K562 (cell line): ENCODE measurements at regions not wholly inside any gene's neighbourhood (a gene's known extent, or its start where the extent isn't known, plus 50 kb on each side); places are given as distances from the start of the nearest gene placed in this dataset.
A peak's percentile ranks its signal among the peaks of the same experiment; 100 is the strongest.

Experiments
- ELF4 ChIP-seq: fragments of 450-650 bp; formaldehyde crosslinking; IDR thresholded peaks from 2 replicates; pipeline ENCODE4 v1.4.0; 2022; ENCODE audit warnings: missing genetic modification characterization
- ETV6 ChIP-seq, 3 experiments: fragments of 150-350 bp in 1 of 3; sonication (generic) in 1 of 3; formaldehyde crosslinking in 1 of 3; IDR thresholded peaks; 2 replicates each; pipeline versions ENCODE4 v1.6.1 to v1.8.0; 2014 to 2022; ENCODE audit warnings: borderline replicate concordance in 2 of 3, low read depth in 2 of 3, antibody characterized with exemption in 1 of 3, low read length in 1 of 3, mild to moderate bottlenecking in 1 of 3, missing genetic modification reagents in 1 of 3
- KAT7 ChIP-seq: sonication (generic); formaldehyde crosslinking; IDR thresholded peaks from 2 replicates; pipeline ENCODE4 v1.8.0; 2022; ENCODE audit warnings: missing genetic modification reagents, mild to moderate bottlenecking, borderline replicate concordance
- KDM1A ChIP-seq, 2 experiments: fragments of 450-650 bp; IDR thresholded peaks; 2 replicates each; pipeline ENCODE4 v1.6.1; 2016; ENCODE audit warnings: mild to moderate bottlenecking in 2 of 2
- LEF1 ChIP-seq: fragments of 450-650 bp; IDR thresholded peaks from 2 replicates; pipeline ENCODE4 v1.6.1; 2016; ENCODE audit warnings: mild to moderate bottlenecking
- MAFG ChIP-seq: fragments of 450-650 bp; conservative IDR thresholded peaks from 2 replicates; pipeline ENCODE4 v1.6.1; 2016; ENCODE audit warnings: missing genetic modification characterization, missing compliant biosample characterization
- NELFE ChIP-seq: IDR thresholded peaks from 2 replicates; pipeline ENCODE4 v1.6.1; 2011; ENCODE audit warnings: mild to moderate bottlenecking; ENCODE audit not compliant: insufficient read depth, insufficient read length
- PPARD ChIP-seq: fragments of 250-450 bp; sonication (Bioruptor Pico); IDR thresholded peaks from 2 replicates; pipeline ENCODE4 v1.8.0; 2022; ENCODE audit warnings: inconsistent platforms, mild to moderate bottlenecking, moderate library complexity
- PYGO2 ChIP-seq: fragments of 450-650 bp; IDR thresholded peaks from 2 replicates; pipeline ENCODE4 v1.6.1; 2016; ENCODE audit warnings: mild to moderate bottlenecking, missing genetic modification characterization, moderate library complexity, missing compliant biosample characterization
- RBBP5 ChIP-seq: fragments of 200-600 bp; sonication (generic); IDR thresholded peaks from 2 replicates; pipeline ENCODE4 v1.6.1; 2012; ENCODE audit warnings: borderline replicate concordance, mild to moderate bottlenecking, low read length, control low read depth, inconsistent platforms; ENCODE audit not compliant: insufficient read depth, poor library complexity, severe bottlenecking
- RBM14 ChIP-seq: fragments of 200-400 bp; formaldehyde crosslinking; IDR thresholded peaks from 2 replicates; pipeline ENCODE4 v1.6.1; 2018; ENCODE audit warnings: low read depth, mild to moderate bottlenecking, low read length, moderate library complexity, borderline replicate concordance; ENCODE audit not compliant: insufficient read depth
- SETDB1 ChIP-seq: IDR thresholded peaks from one replicate; pipeline ENCODE4 v1.6.1; 2012; ENCODE audit warnings: low read length, control low read depth, inconsistent platforms
- SMAD4 ChIP-seq: fragments of 250-450 bp; sonication (Bioruptor Pico); conservative IDR thresholded peaks from 2 replicates; pipeline ENCODE4 v1.8.0; 2021; ENCODE audit warnings: inconsistent platforms, mild to moderate bottlenecking, moderate library complexity
- STAG1 ChIP-seq: sonication (generic); formaldehyde crosslinking; IDR thresholded peaks from 2 replicates; pipeline ENCODE4 v1.5.0; 2020; ENCODE audit warnings: missing genetic modification reagents, borderline replicate concordance
- TCF7 ChIP-seq: sonication (generic); IDR thresholded peaks from 2 replicates; pipeline ENCODE4 v1.6.1; 2016; ENCODE audit warnings: antibody characterized with exemption, borderline replicate concordance
- ZNF12 ChIP-seq: sonication (generic); formaldehyde crosslinking; IDR thresholded peaks from 2 replicates; pipeline ENCODE4 v1.4.0; 2020; ENCODE audit warnings: mild to moderate bottlenecking, missing genetic modification reagents
- ZNF232 ChIP-seq: sonication (generic); formaldehyde crosslinking; IDR thresholded peaks from 2 replicates; pipeline ENCODE4 v1.8.0; 2022; ENCODE audit warnings: mild to moderate bottlenecking, missing genetic modification reagents
- ZNF507 ChIP-seq: conservative IDR thresholded peaks from 2 replicates; pipeline ENCODE4 v1.6.1; 2017; ENCODE audit warnings: missing genetic modification characterization, missing compliant biosample characterization
- ZNF644 ChIP-seq: fragments of 200-800 bp; sonication (Bioruptor generic); IDR thresholded peaks from 2 replicates; pipeline ENCODE4 v1.6.1; 2016; ENCODE audit warnings: low read depth, missing genetic modification characterization, missing compliant biosample characterization
- TF ChIP-seq, protein P1 (sequence below): fragments of 250-450 bp; sonication (Bioruptor Pico); IDR thresholded peaks from 2 replicates; pipeline ENCODE4 v1.8.0; 2022; ENCODE audit warnings: inconsistent platforms
- TF ChIP-seq, protein P2 (sequence below): sonication (generic); formaldehyde crosslinking; IDR thresholded peaks from 2 replicates; pipeline ENCODE4 v1.8.1; 2023; ENCODE audit warnings: mild to moderate bottlenecking, missing genetic modification reagents, moderate library complexity
- TF ChIP-seq, protein P3 (sequence below): sonication (generic); formaldehyde crosslinking; IDR thresholded peaks from 2 replicates; pipeline ENCODE4 v1.8.1; 2023; ENCODE audit warnings: mild to moderate bottlenecking, missing genetic modification reagents
- TF ChIP-seq, protein P4 (sequence below): fragments of 250-450 bp; sonication (Bioruptor Pico); IDR thresholded peaks from 2 replicates; pipeline ENCODE4 v1.5.1; 2021; ENCODE audit warnings: mild to moderate bottlenecking

DNA sequence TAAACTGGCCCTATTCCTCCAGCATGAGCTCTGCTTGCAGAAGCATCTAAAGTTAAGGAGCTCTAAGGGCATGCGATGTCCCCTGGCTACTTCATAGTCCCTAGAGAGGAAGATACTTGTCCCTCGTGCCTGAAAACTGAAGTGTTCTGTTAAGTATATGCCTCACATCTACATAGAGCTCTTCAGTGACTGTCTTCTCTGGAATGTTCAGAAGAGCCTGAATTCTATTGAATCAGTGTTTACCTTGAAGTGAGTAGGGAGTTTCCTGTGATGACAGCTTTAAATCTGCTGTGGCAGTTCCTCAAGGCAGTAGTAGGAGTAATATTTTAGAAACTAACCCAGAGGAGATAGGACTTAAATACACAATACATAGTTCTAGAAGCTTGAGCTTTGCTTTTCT is 111.2 kb downstream of the ZNF518B start (continued):
- no peak for TF ChIP-seq KAT7 (CRISPR knock-in tag)
- TF ChIP-seq NELFE: no peak
- TF ChIP-seq LEF1: no peak
- TF ChIP-seq, protein P1, sequence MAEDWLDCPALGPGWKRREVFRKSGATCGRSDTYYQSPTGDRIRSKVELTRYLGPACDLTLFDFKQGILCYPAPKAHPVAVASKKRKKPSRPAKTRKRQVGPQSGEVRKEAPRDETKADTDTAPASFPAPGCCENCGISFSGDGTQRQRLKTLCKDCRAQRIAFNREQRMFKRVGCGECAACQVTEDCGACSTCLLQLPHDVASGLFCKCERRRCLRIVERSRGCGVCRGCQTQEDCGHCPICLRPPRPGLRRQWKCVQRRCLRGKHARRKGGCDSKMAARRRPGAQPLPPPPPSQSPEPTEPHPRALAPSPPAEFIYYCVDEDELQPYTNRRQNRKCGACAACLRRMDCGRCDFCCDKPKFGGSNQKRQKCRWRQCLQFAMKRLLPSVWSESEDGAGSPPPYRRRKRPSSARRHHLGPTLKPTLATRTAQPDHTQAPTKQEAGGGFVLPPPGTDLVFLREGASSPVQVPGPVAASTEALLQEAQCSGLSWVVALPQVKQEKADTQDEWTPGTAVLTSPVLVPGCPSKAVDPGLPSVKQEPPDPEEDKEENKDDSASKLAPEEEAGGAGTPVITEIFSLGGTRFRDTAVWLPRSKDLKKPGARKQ (CRISPR knock-in tag): no peak
- no peak for TF ChIP-seq RBBP5
- TF ChIP-seq ZNF232 (CRISPR knock-in tag): no peak
- TF ChIP-seq KDM1A (IDR thresholded peaks at IDR 0.05): peak; percentile 60 to 76
- no peak for TF ChIP-seq SMAD4 (CRISPR knock-in tag)
- TF ChIP-seq RBM14: no peak
- no peak for TF ChIP-seq ZNF12 (CRISPR knock-in tag)
- no peak for TF ChIP-seq SETDB1
- no peak for TF ChIP-seq ELF4 (CRISPR knock-in tag)
- TF ChIP-seq, protein P2, sequence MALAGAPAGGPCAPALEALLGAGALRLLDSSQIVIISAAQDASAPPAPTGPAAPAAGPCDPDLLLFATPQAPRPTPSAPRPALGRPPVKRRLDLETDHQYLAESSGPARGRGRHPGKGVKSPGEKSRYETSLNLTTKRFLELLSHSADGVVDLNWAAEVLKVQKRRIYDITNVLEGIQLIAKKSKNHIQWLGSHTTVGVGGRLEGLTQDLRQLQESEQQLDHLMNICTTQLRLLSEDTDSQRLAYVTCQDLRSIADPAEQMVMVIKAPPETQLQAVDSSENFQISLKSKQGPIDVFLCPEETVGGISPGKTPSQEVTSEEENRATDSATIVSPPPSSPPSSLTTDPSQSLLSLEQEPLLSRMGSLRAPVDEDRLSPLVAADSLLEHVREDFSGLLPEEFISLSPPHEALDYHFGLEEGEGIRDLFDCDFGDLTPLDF: no peak
- TF ChIP-seq STAG1 (CRISPR knock-in tag): no peak
- no peak for TF ChIP-seq TCF7
- TF ChIP-seq, protein P3, sequence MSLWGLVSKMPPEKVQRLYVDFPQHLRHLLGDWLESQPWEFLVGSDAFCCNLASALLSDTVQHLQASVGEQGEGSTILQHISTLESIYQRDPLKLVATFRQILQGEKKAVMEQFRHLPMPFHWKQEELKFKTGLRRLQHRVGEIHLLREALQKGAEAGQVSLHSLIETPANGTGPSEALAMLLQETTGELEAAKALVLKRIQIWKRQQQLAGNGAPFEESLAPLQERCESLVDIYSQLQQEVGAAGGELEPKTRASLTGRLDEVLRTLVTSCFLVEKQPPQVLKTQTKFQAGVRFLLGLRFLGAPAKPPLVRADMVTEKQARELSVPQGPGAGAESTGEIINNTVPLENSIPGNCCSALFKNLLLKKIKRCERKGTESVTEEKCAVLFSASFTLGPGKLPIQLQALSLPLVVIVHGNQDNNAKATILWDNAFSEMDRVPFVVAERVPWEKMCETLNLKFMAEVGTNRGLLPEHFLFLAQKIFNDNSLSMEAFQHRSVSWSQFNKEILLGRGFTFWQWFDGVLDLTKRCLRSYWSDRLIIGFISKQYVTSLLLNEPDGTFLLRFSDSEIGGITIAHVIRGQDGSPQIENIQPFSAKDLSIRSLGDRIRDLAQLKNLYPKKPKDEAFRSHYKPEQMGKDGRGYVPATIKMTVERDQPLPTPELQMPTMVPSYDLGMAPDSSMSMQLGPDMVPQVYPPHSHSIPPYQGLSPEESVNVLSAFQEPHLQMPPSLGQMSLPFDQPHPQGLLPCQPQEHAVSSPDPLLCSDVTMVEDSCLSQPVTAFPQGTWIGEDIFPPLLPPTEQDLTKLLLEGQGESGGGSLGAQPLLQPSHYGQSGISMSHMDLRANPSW (CRISPR knock-in tag): no peak
- TF ChIP-seq, protein P4, sequence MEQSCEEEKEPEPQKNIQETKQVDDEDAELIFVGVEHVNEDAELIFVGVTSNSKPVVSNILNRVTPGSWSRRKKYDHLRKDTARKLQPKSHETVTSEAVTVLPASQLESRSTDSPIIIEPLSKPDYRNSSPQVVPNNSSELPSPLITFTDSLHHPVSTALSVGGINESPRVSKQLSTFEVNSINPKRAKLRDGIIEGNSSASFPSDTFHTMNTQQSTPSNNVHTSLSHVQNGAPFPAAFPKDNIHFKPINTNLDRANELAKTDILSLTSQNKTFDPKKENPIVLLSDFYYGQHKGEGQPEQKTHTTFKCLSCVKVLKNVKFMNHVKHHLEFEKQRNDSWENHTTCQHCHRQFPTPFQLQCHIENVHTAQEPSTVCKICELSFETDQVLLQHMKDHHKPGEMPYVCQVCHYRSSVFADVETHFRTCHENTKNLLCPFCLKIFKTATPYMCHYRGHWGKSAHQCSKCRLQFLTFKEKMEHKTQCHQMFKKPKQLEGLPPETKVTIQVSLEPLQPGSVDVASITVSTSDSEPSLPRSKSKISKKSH (CRISPR knock-in tag): no peak
- TF ChIP-seq PPARD: no peak
- TF ChIP-seq ZNF644: no peak
- no peak for TF ChIP-seq PYGO2 (tag)
- TF ChIP-seq ETV6 (IDR thresholded peaks at IDR 0.05; ENCODE audit: borderline replicate concordance in 1 of 2, low read depth in 2 of 2, low read length in 1 of 2): no peak
- no peak for TF ChIP-seq ETV6 (CRISPR knock-in tag; IDR thresholded peaks at IDR 0.05; ENCODE audit: borderline replicate concordance)
- TF ChIP-seq MAFG (tag): no peak
- no peak for TF ChIP-seq ZNF507 (tag)
